CD4-positive, CD25-positive, alpha-beta regulatory T cell (primary cell): ENCODE measurements at regions not wholly inside any gene's neighbourhood (a gene's known extent, or its start where the extent isn't known, plus 50 kb on each side); places are given as distances from the start of the nearest gene placed in this dataset.

Experiments
- ATAC-seq, 2 donors: fragments of 150-1000 bp; cut with Tn5 transposase; one replicate each; pipeline ENCODE4 v1.10.0; 2021; ENCODE audit warnings: low read depth in 2 of 2, moderate number of reproducible peaks in 2 of 2, moderate library complexity in 1 of 2
- DNase-seq, 3 donors: peaks; one replicate each; pipeline versions ENCODE4 v3.0.0 to v3.0.0-alpha.2; 2012 to 2022; ENCODE audit warnings: mixed read lengths in 1 of 3
- H3K27ac ChIP-seq: one replicate; pipeline ENCODE4 v1.7.0; 2013; ENCODE audit warnings: mild to moderate bottlenecking, low read length; ENCODE audit not compliant: insufficient read depth, poor library complexity, severe bottlenecking
- H3K27me3 ChIP-seq: one replicate; pipeline ENCODE4 v1.7.0; 2013; ENCODE audit warnings: low read length; ENCODE audit not compliant: control insufficient read depth, insufficient read depth
- H3K36me3 ChIP-seq: one replicate; pipeline ENCODE4 v1.7.0; 2013; ENCODE audit warnings: mild to moderate bottlenecking, low read length, moderate library complexity; ENCODE audit not compliant: control insufficient read depth, insufficient read depth
- H3K4me1 ChIP-seq: 2 replicates; pipeline ENCODE4 v1.7.0; 2013; ENCODE audit warnings: mild to moderate bottlenecking, low read length; ENCODE audit not compliant: insufficient read depth, control insufficient read depth, poor library complexity, severe bottlenecking
- H3K4me3 ChIP-seq: one replicate; pipeline ENCODE4 v1.7.0; 2013; ENCODE audit warnings: low read depth, mild to moderate bottlenecking, low read length, moderate library complexity
- H3K9me3 ChIP-seq, 2 experiments: 1 replicate in 1 of 2; 2 replicates in 1 of 2; pipeline ENCODE4 v1.7.0; 2013; ENCODE audit warnings: low read length in 2 of 2, mild to moderate bottlenecking in 1 of 2, moderate library complexity in 1 of 2; ENCODE audit not compliant: control insufficient read depth in 2 of 2
- H3K27ac Mint-ChIP-seq, 3 donors: one replicate each; pipeline ENCODE4 v1.8.0; 2020 to 2022; ENCODE audit warnings: mild to moderate bottlenecking in 3 of 3, mixed read lengths in 3 of 3, moderate library complexity in 2 of 3
- H3K27me3 Mint-ChIP-seq: one replicate; pipeline ENCODE4 v1.8.0; 2022; ENCODE audit warnings: mild to moderate bottlenecking, mixed read lengths
- H3K36me3 Mint-ChIP-seq: one replicate; pipeline ENCODE4 v1.8.0; 2020; ENCODE audit warnings: mixed read lengths
- H3K4me1 Mint-ChIP-seq, 4 donors: one replicate each; pipeline ENCODE4 v1.8.0; 2020 to 2022; ENCODE audit warnings: mixed read lengths in 4 of 4, mild to moderate bottlenecking in 1 of 4
- H3K4me3 Mint-ChIP-seq, 4 donors: one replicate each; pipeline ENCODE4 v1.8.0; 2020 to 2022; ENCODE audit warnings: mild to moderate bottlenecking in 4 of 4, mixed read lengths in 4 of 4, moderate library complexity in 3 of 4
- H3K9me3 Mint-ChIP-seq, 7 donors: one replicate each; pipeline ENCODE4 v1.8.0; 2020 to 2022; ENCODE audit warnings: mixed read lengths in 7 of 7, mild to moderate bottlenecking in 3 of 7, moderate library complexity in 2 of 7

DNA sequence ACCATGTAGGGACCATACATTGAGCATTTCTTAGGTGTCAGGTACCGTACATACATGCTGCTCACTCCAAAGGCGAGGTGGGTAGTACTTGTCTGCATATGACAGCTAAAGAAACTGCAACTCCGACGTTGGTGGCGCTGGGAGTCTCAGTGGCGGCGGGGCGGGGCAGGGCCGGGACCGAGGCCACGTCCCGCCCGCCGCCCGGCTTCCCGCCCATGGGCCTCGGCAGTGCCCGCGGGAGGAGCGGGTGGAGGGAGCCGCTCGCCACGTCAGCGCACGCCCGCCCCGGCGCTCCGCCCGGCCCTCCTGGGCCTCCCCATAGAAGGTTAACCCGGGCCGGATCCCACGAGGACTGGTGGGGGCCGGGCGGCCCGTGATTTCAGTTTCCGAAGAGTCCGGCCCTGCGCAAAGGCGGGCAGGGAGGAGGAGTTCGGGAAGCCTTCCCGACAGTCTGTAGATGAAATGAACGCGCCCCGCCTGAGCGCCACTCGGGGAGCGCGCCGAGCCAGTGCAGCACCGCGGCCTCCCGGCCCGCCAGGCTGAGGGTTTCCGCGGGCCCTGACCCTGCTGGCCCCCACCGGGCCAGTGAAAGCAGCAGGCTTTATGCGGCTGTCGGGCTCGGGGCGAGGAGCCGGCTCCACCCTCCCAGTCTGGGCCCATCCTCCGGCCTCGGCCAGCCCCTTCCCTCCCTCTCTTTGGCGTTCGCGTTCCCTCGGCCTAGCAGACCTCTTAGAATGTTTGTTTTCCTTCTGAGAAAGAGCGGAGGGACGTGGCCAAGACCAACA is 119.9 kb upstream of the JUN start:
- H3K27me3 ChIP-seq, result no peaks in the 10 kb centered on the region
- peaks cover 0 to 16% (median 8%) of the 10 kb centered on the region in 4 donors for H3K4me1 Mint-ChIP-seq
- H3K9me3 Mint-ChIP-seq, result peaks cover 0 to 1% (median 0%) of the 10 kb centered on the region in 7 donors
- DNase-seq, result peak; percentile 44 to 80 (median 53)
- peak overlapping the region; percentile 78 to 88 (median 84) for H3K4me3 Mint-ChIP-seq
- no peaks in the 10 kb centered on the region for H3K9me3 ChIP-seq
- peak overlapping the region; percentile 28 to 88 (median 66) for H3K27ac Mint-ChIP-seq
- H3K36me3 Mint-ChIP-seq, result no peaks in the 10 kb centered on the region
- no peaks in the 10 kb centered on the region for H3K36me3 ChIP-seq
- peaks cover 10% of the 10 kb centered on the region for H3K27me3 Mint-ChIP-seq
- peaks cover 6% of the 10 kb centered on the region for H3K4me1 ChIP-seq
- peak overlapping the region; percentile 28 for H3K27ac ChIP-seq
- ATAC-seq, result peak; percentile 81 to 82
- peak overlapping the region; percentile 84 for H3K4me3 ChIP-seq

DNA sequence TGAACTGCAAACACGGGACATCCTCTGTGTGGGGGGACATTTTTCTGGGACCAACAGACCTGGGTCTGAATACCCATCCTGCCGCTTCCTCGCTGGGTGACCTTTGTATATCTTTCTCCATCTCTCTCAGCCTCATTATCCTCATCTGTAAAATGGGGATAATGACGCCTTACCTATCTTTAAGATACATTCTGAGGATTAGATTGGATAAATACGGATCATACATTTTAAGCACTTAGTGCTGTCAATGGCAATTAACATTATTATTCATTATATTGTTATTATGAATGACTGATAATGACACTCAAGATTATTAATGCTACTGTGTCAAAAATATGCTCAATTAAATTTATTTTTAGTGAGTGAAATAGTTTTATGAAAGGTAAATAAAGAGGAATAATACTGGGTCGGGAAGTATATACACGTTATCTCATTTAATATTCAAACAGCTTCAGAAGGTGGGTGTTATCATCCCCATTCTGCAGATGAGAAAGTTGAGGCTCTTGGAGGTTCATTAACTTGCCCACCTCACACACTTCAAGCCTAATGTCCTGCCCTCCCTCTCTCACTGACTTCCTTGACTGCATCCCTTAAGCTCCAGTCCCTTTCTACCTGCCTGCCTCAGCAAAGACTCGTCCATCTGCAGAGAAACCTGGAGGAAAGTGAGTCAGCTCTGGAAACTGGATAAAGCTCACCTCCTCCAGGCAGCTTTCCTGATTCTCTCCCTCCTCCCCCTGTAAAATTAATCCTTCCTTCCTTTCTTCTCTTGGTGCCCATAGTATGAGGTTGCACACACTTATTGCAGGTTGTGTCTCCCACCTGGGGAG is 120.7 kb upstream of the JUN start:
- Mint-ChIP-seq H3K27ac (peak overlapping the region; percentile 66 to 88 (median 70)), H3K27me3 (peaks cover 10% of the 10 kb centered on the region), H3K36me3 (no peaks in the 10 kb centered on the region), H3K4me3 (peak overlapping the region; percentile 51 to 88 (median 82)), H3K4me1 (peaks cover 0 to 16% (median 8%) of the 10 kb centered on the region in 4 donors), H3K9me3 (peaks cover 0 to 1% (median 0%) of the 10 kb centered on the region in 7 donors)
- no peaks in the 10 kb centered on the region for H3K9me3 ChIP-seq
- no peak for ATAC-seq
- H3K4me1 ChIP-seq, result peaks cover 6% of the 10 kb centered on the region
- peak overlapping the region; percentile 61 for H3K4me3 ChIP-seq
- peak overlapping the region; percentile 28 for H3K27ac ChIP-seq
- no peaks in the 10 kb centered on the region for H3K36me3 ChIP-seq
- no peaks in the 10 kb centered on the region for H3K27me3 ChIP-seq
- no peak for DNase-seq

DNA sequence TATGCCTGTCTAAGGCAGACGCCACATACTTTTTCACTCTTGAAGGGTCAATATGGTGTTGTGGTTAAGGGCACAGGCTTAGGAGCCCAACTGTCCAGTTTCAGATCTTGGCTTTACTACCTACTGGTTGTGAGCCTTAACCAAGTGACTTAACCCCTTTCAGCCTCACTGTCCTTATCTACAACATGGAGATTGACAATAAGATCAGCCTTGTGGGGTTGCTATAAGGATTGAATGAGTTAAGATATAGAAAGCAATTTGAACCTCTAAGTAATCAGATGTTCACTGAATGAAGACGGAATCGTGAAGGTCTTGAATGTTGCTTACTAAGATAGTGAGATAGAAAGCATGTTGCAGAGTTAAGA is 121.3 kb upstream of the JUN start:
- Histone ChIP-seq H3K4me3 (no peak overlapping the region), H3K4me1 (peaks cover 6% of the 10 kb centered on the region), H3K27me3 (no peaks in the 10 kb centered on the region), H3K9me3 (no peaks in the 10 kb centered on the region), H3K36me3 (no peaks in the 10 kb centered on the region), H3K27ac (no peak overlapping the region)
- Mint-ChIP-seq H3K4me1 (peaks cover 0 to 16% (median 8%) of the 10 kb centered on the region in 4 donors), H3K27me3 (peaks cover 5% of the 10 kb centered on the region), H3K36me3 (no peaks in the 10 kb centered on the region), H3K9me3 (no peaks in the 10 kb centered on the region), H3K4me3 (peak overlapping the region; percentile 51 to 85 (median 66)), H3K27ac (peak overlapping the region in 1 of 3 donors; percentile 70)
- ATAC-seq (no peak), DNase-seq (no peak)

DNA sequence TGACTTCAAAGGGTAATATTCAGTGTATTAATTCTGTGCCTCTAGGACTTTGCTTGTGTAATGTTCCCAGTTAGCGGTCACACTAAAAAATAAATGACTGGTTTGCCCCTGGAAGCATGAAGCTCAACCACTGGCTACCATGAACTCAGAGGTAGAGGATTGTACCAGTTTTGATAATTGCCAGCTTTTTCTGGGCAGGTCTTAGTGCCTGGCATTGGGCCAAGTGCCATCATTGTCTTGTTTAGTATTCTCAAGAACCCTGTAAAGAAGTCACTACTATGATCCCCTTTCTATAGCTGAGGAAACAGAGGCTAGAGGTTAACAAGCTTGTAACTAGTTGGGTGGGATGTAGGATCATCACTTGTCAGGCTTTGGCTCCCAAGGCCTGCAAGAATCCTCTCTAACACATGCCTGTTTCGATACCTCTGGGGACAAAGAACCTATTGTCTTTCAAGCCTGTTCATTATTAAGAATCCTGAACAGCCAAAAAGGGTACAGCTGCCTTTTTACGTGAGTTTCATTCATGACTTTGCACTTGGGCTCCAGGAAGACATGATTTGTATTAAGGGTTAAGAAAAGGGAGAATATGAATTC is 121.9 kb upstream of the JUN start:
- Histone ChIP-seq H3K4me3 (no peak overlapping the region), H3K4me1 (peaks cover 6% of the 10 kb centered on the region), H3K27me3 (no peaks in the 10 kb centered on the region), H3K27ac (no peak overlapping the region), H3K9me3 (no peaks in the 10 kb centered on the region), H3K36me3 (no peaks in the 10 kb centered on the region)
- H3K36me3 Mint-ChIP-seq, result no peaks in the 10 kb centered on the region
- ATAC-seq (no peak), DNase-seq (no peak)
- no peak overlapping the region for H3K27ac Mint-ChIP-seq
- peak overlapping the region in 2 of 4 donors; percentile 42 to 85 for H3K4me3 Mint-ChIP-seq
- no peaks in the 10 kb centered on the region for H3K9me3 Mint-ChIP-seq
- peaks cover 0 to 16% (median 8%) of the 10 kb centered on the region in 4 donors for H3K4me1 Mint-ChIP-seq
- H3K27me3 Mint-ChIP-seq, result peaks cover 5% of the 10 kb centered on the region

DNA sequence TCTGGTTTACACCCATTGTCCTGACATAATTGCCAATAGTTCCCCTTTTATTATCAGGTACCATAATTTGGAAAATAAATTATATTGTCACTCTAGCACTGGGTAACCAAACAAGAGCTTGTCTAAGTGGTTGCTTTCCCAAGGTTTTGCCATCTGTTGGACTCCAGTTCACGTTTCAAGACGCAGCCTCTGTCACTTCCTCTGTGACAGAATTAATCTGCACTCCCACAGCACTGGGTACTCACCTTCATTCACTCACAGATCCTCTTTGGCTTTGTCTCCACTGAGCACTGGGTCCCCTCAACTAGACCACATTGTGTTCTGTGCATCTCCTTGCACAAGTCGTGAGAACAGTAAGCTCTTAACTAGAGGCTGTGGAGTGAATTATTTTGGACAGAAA is 123.6 kb upstream of the JUN start:
- Histone ChIP-seq H3K27me3 (no peaks in the 10 kb centered on the region), H3K4me3 (no peak overlapping the region), H3K36me3 (no peaks in the 10 kb centered on the region), H3K4me1 (peaks cover 6% of the 10 kb centered on the region), H3K9me3 (no peaks in the 10 kb centered on the region), H3K27ac (no peak overlapping the region)
- Mint-ChIP-seq H3K36me3 (no peaks in the 10 kb centered on the region), H3K27ac (no peak overlapping the region), H3K4me3 (no peak overlapping the region), H3K4me1 (peaks cover 0 to 16% (median 5%) of the 10 kb centered on the region in 4 donors), H3K9me3 (no peaks in the 10 kb centered on the region), H3K27me3 (peaks cover 5% of the 10 kb centered on the region)
- DNase-seq (no peak), ATAC-seq (no peak)

DNA sequence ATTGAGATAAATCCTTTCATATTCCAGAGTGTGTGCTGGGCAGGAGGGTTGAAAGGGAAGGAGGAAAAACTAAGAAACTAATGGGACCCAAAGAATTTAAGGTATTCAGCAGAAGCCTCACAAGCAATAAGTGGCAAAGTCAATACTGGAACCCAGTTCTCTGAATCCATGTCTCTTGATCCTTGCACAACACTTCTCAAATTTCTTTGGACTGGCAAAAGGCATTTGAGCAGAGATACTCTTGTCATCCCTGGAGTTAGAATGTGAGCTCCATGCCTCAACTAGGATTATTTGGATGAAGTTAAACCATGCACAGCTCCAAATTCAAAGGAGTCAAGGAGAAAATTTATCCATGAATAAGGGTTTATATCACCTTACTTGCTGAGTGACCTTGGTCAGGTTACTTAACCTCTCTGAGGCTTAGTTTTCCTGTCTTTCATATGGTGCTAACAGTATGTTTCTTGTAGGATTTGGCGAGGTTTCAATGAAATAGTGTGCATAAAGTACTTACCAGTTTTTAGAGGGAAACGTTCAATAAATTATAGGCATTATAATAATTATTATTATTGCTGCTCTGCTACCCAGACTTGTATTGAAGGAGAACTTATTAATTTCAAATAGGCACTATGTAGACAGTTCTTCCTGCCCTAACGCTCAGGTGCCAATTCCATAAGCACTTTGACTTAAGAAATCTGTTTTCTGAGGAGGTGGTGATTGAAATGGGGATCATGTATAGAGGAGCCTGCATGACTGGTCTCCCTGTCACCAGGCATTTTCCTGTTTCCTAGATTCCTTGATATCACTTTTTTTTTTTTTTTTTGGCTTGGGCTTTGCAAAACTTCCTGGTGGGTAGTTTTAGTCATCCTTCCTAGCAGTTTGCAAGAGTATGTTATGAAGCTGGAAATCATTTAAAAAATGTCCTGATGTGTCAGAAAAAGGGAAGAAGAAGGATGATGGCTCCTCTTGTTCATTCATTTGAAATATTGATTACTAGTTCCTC is 125.0 kb upstream of the JUN start:
- H3K4me1 ChIP-seq, result no peaks in the 10 kb centered on the region
- H3K27me3 ChIP-seq, result peaks cover 5% of the 10 kb centered on the region
- H3K4me1 Mint-ChIP-seq, result peaks cover 0 to 8% (median 2%) of the 10 kb centered on the region in 4 donors
- H3K27ac ChIP-seq, result no peak overlapping the region
- H3K9me3 Mint-ChIP-seq, result peaks cover 0 to 4% (median under 1%) of the 10 kb centered on the region in 7 donors
- no peaks in the 10 kb centered on the region for H3K36me3 ChIP-seq
- H3K27ac Mint-ChIP-seq, result no peak overlapping the region
- peaks cover 10% of the 10 kb centered on the region for H3K27me3 Mint-ChIP-seq
- no peak for ATAC-seq
- no peak for DNase-seq
- no peak overlapping the region for H3K4me3 ChIP-seq
- no peaks in the 10 kb centered on the region for H3K9me3 ChIP-seq
- no peak overlapping the region for H3K4me3 Mint-ChIP-seq
- H3K36me3 Mint-ChIP-seq, result no peaks in the 10 kb centered on the region
